ENCODE measurements at regions not wholly inside any gene's neighbourhood (a gene's known extent, or its start where the extent isn't known, plus 50 kb on each side); places are given as distances from the start of the nearest gene placed in this dataset.
"Not testable (repeated sequence)": the region's sequence is repeated elsewhere in the genome, so short reads cannot be mapped to it uniquely, and the experiment has no call there.

- DNase-seq (ENCODE audit: low read depth), result no peak
These were observed 258.4 kb downstream of the SPRY2 start for GRCh38 chr13:80082396-80083080.

- DNase-seq (ENCODE audit: low read depth), result no peak
These were observed 266.1 kb downstream of the SPRY2 start for GRCh38 chr13:80074811-80075210.

- DNase-seq (ENCODE audit: low read depth), result no peak
These were observed 266.7 kb downstream of the SPRY2 start for GRCh38 chr13:80074143-80074752.

GRCh38 chr13:80072231-80072630 lies 268.7 kb downstream of the SPRY2 start:
- no peak for DNase-seq (ENCODE audit: low read depth)

- no peak for DNase-seq (ENCODE audit: low read depth)
These were observed 270.8 kb downstream of the SPRY2 start for GRCh38 chr13:80070024-80070703.

GRCh38 chr13:80069374-80069773 lies 271.6 kb downstream of the SPRY2 start:
- no peak for DNase-seq (ENCODE audit: low read depth)

GRCh38 chr13:80065996-80066395 lies 274.9 kb downstream of the SPRY2 start:
- no peak for DNase-seq (ENCODE audit: low read depth)

- not testable (repeated sequence) for DNase-seq (ENCODE audit: low read depth)
These were observed 278.5 kb downstream of the SPRY2 start for GRCh38 chr13:80062416-80062815.

GRCh38 chr13:80059789-80060188 lies 281.1 kb downstream of the SPRY2 start:
- no peak for DNase-seq (ENCODE audit: low read depth)

GRCh38 chr13:80058626-80059025 lies 282.3 kb downstream of the SPRY2 start:
- no peak for DNase-seq (ENCODE audit: low read depth)

- DNase-seq (ENCODE audit: low read depth), result no peak
These were observed 285.1 kb downstream of the SPRY2 start for GRCh38 chr13:80055847-80056246.

GRCh38 chr13:80054806-80055205 lies 286.1 kb downstream of the SPRY2 start:
- no peak for DNase-seq (ENCODE audit: low read depth)

- DNase-seq (ENCODE audit: low read depth), result no peak
These were observed 288.6 kb downstream of the SPRY2 start for GRCh38 chr13:80052286-80052685.

GRCh38 chr13:80050252-80050651 lies 290.7 kb downstream of the SPRY2 start:
- no peak for DNase-seq (ENCODE audit: low read depth)

GRCh38 chr13:80048802-80049201 lies 292.1 kb downstream of the SPRY2 start:
- DNase-seq (ENCODE audit: low read depth), result peak; percentile 2

GRCh38 chr13:80048030-80048429 lies 292.9 kb downstream of the SPRY2 start:
- DNase-seq (ENCODE audit: low read depth), result no peak

GRCh38 chr13:80047406-80047805 lies 293.5 kb downstream of the SPRY2 start:
- DNase-seq (ENCODE audit: low read depth), result no peak

- DNase-seq (ENCODE audit: low read depth), result no peak
These were observed 300.0 kb downstream of the SPRY2 start for GRCh38 chr13:80040981-80041317.

GRCh38 chr13:80040196-80040980 lies 300.5 kb downstream of the SPRY2 start:
- no peak for DNase-seq (ENCODE audit: low read depth)

GRCh38 chr13:80039000-80039399 lies 301.9 kb downstream of the SPRY2 start:
- no peak for DNase-seq (ENCODE audit: low read depth)

- no peak for DNase-seq (ENCODE audit: low read depth)
These were observed 302.6 kb downstream of the SPRY2 start for GRCh38 chr13:80038371-80038770.

- DNase-seq (ENCODE audit: low read depth), result no peak
These were observed 303.4 kb downstream of the SPRY2 start for GRCh38 chr13:80037505-80037888.
